Gastrocnemius medialis (tissue), 4 donors: ENCODE measurements at regions not wholly inside any gene's neighbourhood (a gene's known extent, or its start where the extent isn't known, plus 50 kb on each side); places are given as distances from the start of the nearest gene placed in this dataset.

ENCODE experiments used
- CTCF ChIP-seq, 5 experiments: fragments of 450-650 bp in 3 of 5; fragments of 200-600 bp in 2 of 5; sonication (generic) in 2 of 5; IDR thresholded peaks in 4 of 5; conservative IDR thresholded peaks in 1 of 5; 1 replicate in 4 of 5; 2 replicates in 1 of 5; pipeline ENCODE4 v1.5.1; 2016 to 2019; ENCODE audit warnings: antibody characterized with exemption in 5 of 5, mild to moderate bottlenecking in 3 of 5, moderate library complexity in 3 of 5
- POLR2A ChIP-seq, 2 donors: fragments of 450-650 bp; IDR thresholded peaks; one replicate each; pipeline ENCODE4 v1.6.1; 2017; ENCODE audit warnings: antibody characterized with exemption in 2 of 2, mild to moderate bottlenecking in 2 of 2, moderate library complexity in 2 of 2

- TF ChIP-seq CTCF (IDR thresholded peaks at IDR 0.05 in 4 of 5, conservative IDR thresholded peaks at IDR 0.05 in 1 of 5) (no peak), POLR2A (IDR thresholded peaks at IDR 0.05) (no peak)
These were observed 951.1 kb upstream of the ZNF722 start for GRCh38 chr7:63047546-63047945.
